Mesendoderm (in vitro differentiated cells): ENCODE measurements at regions not wholly inside any gene's neighbourhood (a gene's known extent, or its start where the extent isn't known, plus 50 kb on each side); places are given as distances from the start of the nearest gene placed in this dataset.
"Not testable (repeated sequence)": the region's sequence is repeated elsewhere in the genome, so short reads cannot be mapped to it uniquely, and the experiment has no call there.

ENCODE experiments used
- DNase-seq: peaks from one replicate; pipeline ENCODE4 v3.0.0; 2013
- H2AK5ac ChIP-seq: 2 replicates; pipeline ENCODE4 v1.6.1; 2013; ENCODE audit warnings: low read length, inconsistent platforms
- H2BK120ac ChIP-seq: 2 replicates; pipeline ENCODE4 v1.6.1; 2013; ENCODE audit warnings: low read depth, mild to moderate bottlenecking, low read length, moderate library complexity, mixed read lengths
- H2BK15ac ChIP-seq: replicated peaks from 2 replicates; pipeline ENCODE4 v1.6.1; 2013; ENCODE audit warnings: low read depth, mild to moderate bottlenecking, moderate library complexity
- H2BK5ac ChIP-seq: 2 replicates; pipeline ENCODE4 v1.6.1; 2013; ENCODE audit warnings: low read length, inconsistent platforms
- H3K18ac ChIP-seq: 2 replicates; pipeline ENCODE4 v1.6.1; 2013; ENCODE audit warnings: mild to moderate bottlenecking, low read length, mixed read lengths
- H3K23ac ChIP-seq: one replicate; pipeline ENCODE4 v1.6.1; 2013; ENCODE audit warnings: low read length
- H3K27ac ChIP-seq: 2 replicates; pipeline ENCODE4 v1.5.1; 2013; ENCODE audit warnings: low read depth, mild to moderate bottlenecking, inconsistent platforms, low read length, moderate library complexity
- H3K27me3 ChIP-seq: 2 replicates; pipeline ENCODE4 v1.6.1; 2013; ENCODE audit warnings: low read length, control low read depth, mild to moderate bottlenecking, inconsistent platforms; ENCODE audit not compliant: insufficient read depth, poor library complexity
- H3K36me3 ChIP-seq: 2 replicates; pipeline ENCODE4 v1.6.1; 2013; ENCODE audit warnings: low read length, inconsistent platforms; ENCODE audit not compliant: control insufficient read depth, insufficient read depth
- H3K4ac ChIP-seq: one replicate; pipeline ENCODE4 v1.6.1; 2013; ENCODE audit warnings: low read depth, mild to moderate bottlenecking, low read length, moderate library complexity
- H3K4me1 ChIP-seq: 2 replicates; pipeline ENCODE4 v1.6.1; 2013; ENCODE audit warnings: low read depth, low read length, inconsistent platforms; ENCODE audit not compliant: control insufficient read depth
- H3K4me2 ChIP-seq: 2 replicates; pipeline ENCODE4 v1.6.1; 2013; ENCODE audit warnings: low read length
- H3K4me3 ChIP-seq: 2 replicates; pipeline ENCODE4 v1.5.1; 2013; ENCODE audit warnings: mild to moderate bottlenecking, low read length
- H3K56ac ChIP-seq: one replicate; pipeline ENCODE4 v1.6.1; 2013; ENCODE audit warnings: low read length
- H3K79me1 ChIP-seq: 2 replicates; pipeline ENCODE4 v1.6.1; 2013; ENCODE audit warnings: low read length, inconsistent platforms
- H3K79me2 ChIP-seq: 2 replicates; pipeline ENCODE4 v1.6.1; 2013; ENCODE audit warnings: mild to moderate bottlenecking, low read length; ENCODE audit not compliant: control insufficient read depth, insufficient read depth
- H3K9ac ChIP-seq: 2 replicates; pipeline ENCODE4 v1.6.1; 2013; ENCODE audit warnings: low read length, inconsistent platforms
- H4K5ac ChIP-seq: one replicate; pipeline ENCODE4 v1.6.1; 2013; ENCODE audit warnings: low read length
- H4K8ac ChIP-seq: one replicate; pipeline ENCODE4 v1.6.1; 2013; ENCODE audit warnings: low read depth, mild to moderate bottlenecking, control low read depth, low read length, moderate library complexity
- WGBS: extraction: QIAGEN DNeasy Blood & Tissue Kit; methylation state at CpG from one replicate; pipeline ENCODE4 v1.1.7; 2013; ENCODE audit warnings: low lambda C conversion rate, missing lambda C conversion rate; ENCODE audit not compliant: insufficient coverage; ENCODE audit errors: extremely low coverage; 5-methylcytosine and 5-hydroxymethylcytosine counted together

GRCh38 chr1:224044420-224044819 is 69.5 kb upstream of the FBXO28 start:
- H3K27me3 ChIP-seq = no peaks in the 10 kb centered on the region
- no peak overlapping the region for H3K23ac ChIP-seq
- no peaks in the 10 kb centered on the region for H3K36me3 ChIP-seq
- H4K5ac ChIP-seq = no peak overlapping the region
- H2BK15ac ChIP-seq = no peak overlapping the region
- no peak overlapping the region for H3K4me2 ChIP-seq
- no peak overlapping the region for H3K18ac ChIP-seq
- no peaks in the 10 kb centered on the region for H3K79me1 ChIP-seq
- no peak overlapping the region for H2BK120ac ChIP-seq
- H3K27ac ChIP-seq = no peak overlapping the region
- no peaks in the 10 kb centered on the region for H3K4me1 ChIP-seq
- DNase-seq = no peak
- H2AK5ac ChIP-seq = no peak overlapping the region
- H2BK5ac ChIP-seq = no peak overlapping the region
- no peak overlapping the region for H4K8ac ChIP-seq
- H3K79me2 ChIP-seq = no peaks in the 10 kb centered on the region
- no peak overlapping the region for H3K4ac ChIP-seq
- WGBS = no CpG with 5 or more reads among the region's 4 CpGs
- no peak overlapping the region for H3K4me3 ChIP-seq
- no peak overlapping the region for H3K56ac ChIP-seq
- no peak overlapping the region for H3K9ac ChIP-seq

DNA sequence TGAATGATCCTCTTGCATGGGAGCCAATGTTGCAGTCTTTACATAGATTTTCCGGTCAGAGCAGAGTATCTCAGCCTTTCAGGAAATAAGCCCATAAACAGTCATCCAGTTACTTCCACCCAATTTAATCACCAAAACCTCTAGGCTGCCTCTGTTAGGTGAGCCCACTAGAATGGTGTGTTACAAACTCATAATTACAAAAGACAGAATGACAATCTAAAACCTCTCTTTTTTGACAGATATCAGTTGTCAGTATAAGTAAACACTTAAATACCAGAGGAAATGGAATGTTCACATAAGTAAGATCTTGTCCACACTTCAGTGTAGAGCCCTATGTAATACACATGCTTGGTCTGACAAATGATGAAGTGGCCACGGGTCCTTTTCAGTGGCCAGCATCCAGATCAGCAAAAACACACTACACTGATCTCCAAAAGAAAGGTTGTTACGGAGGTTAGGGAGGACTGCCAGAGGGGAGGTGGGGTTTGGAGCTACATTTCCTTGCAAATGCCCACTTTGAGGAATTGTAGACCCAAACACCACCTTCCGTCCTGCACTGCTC is 71.3 kb upstream of the FBXO28 start:
- H3K79me1 ChIP-seq = no peaks in the 10 kb centered on the region
- no peaks in the 10 kb centered on the region for H3K79me2 ChIP-seq
- no peaks in the 10 kb centered on the region for H3K36me3 ChIP-seq
- no peaks in the 10 kb centered on the region for H3K4me1 ChIP-seq
- H3K4me3 ChIP-seq = no peak overlapping the region
- no peak overlapping the region for H3K9ac ChIP-seq
- no peak overlapping the region for H3K23ac ChIP-seq
- H3K18ac ChIP-seq = no peak overlapping the region
- H3K4ac ChIP-seq = no peak overlapping the region
- H2BK120ac ChIP-seq = no peak overlapping the region
- no peak overlapping the region for H3K4me2 ChIP-seq
- DNase-seq = no peak
- H2AK5ac ChIP-seq = no peak overlapping the region
- no peak overlapping the region for H4K5ac ChIP-seq
- no peak overlapping the region for H4K8ac ChIP-seq
- no peaks in the 10 kb centered on the region for H3K27me3 ChIP-seq
- no peak overlapping the region for H3K27ac ChIP-seq
- no peak overlapping the region for H2BK5ac ChIP-seq
- H3K56ac ChIP-seq = no peak overlapping the region
- no peak overlapping the region for H2BK15ac ChIP-seq
- no CpG with 5 or more reads among the region's 4 CpGs for WGBS

DNA sequence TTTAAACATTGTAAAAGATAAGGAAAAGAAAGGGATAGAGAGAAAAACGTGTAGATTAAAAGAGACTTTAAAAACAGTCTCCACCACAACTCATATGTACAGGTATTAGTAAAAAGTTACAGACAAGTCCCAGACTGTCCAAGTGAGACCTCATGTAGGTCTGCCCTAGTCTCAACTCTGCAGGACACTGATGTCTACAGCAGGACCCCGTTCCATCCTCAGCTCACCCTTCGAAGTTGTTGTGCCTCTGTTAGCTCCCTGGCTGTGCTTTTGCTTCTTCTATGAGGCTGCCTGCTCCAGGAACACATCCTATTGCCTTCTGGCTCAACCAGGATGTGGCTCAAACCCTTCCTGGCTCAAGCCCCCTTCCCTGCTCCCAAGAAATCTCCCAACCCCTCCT is 72.9 kb upstream of the FBXO28 start:
- H4K8ac ChIP-seq = no peak overlapping the region
- no peak overlapping the region for H3K18ac ChIP-seq
- no peaks in the 10 kb centered on the region for H3K79me1 ChIP-seq
- no peak overlapping the region for H3K4me2 ChIP-seq
- H3K27me3 ChIP-seq = no peaks in the 10 kb centered on the region
- no peaks in the 10 kb centered on the region for H3K36me3 ChIP-seq
- H3K79me2 ChIP-seq = no peaks in the 10 kb centered on the region
- WGBS = no CpG with 5 or more reads among the region's 3 CpGs
- no peak overlapping the region for H2AK5ac ChIP-seq
- no peak overlapping the region for H3K27ac ChIP-seq
- no peak overlapping the region for H2BK15ac ChIP-seq
- no peak overlapping the region for H2BK120ac ChIP-seq
- no peak overlapping the region for H3K23ac ChIP-seq
- no peak overlapping the region for H3K4ac ChIP-seq
- H3K9ac ChIP-seq = no peak overlapping the region
- no peak for DNase-seq
- H3K56ac ChIP-seq = no peak overlapping the region
- no peak overlapping the region for H2BK5ac ChIP-seq
- no peak overlapping the region for H3K4me3 ChIP-seq
- H4K5ac ChIP-seq = no peak overlapping the region
- H3K4me1 ChIP-seq = no peaks in the 10 kb centered on the region

DNA sequence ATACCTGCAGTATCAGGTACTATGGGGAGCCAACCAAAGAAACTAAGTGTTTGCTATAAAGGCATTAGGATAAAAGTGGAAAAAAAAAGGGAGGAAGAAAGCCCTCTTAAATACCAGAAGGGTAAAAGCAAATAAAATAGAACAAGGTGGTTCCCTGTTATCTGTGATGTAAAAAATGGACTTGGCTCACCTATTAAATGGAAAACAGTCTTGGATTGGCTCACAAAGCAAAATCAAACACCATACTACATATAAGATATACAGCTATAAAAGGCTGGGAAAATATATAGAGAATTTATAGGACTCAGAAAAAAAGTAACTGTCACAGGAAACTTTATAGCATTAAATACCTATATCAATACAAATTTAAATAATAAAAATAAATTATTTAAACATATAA is 73.5 kb upstream of the FBXO28 start:
- not testable (repeated sequence) for H3K4ac ChIP-seq, DNase-seq, H3K4me1 ChIP-seq, H3K18ac ChIP-seq, H4K5ac ChIP-seq, H3K79me2 ChIP-seq, H2AK5ac ChIP-seq, H3K4me3 ChIP-seq, H3K4me2 ChIP-seq, H3K79me1 ChIP-seq, H3K27ac ChIP-seq, H3K23ac ChIP-seq, H3K9ac ChIP-seq, H2BK5ac ChIP-seq, H3K36me3 ChIP-seq, H4K8ac ChIP-seq, H3K56ac ChIP-seq, H2BK15ac ChIP-seq, H3K27me3 ChIP-seq, H2BK120ac ChIP-seq

DNA sequence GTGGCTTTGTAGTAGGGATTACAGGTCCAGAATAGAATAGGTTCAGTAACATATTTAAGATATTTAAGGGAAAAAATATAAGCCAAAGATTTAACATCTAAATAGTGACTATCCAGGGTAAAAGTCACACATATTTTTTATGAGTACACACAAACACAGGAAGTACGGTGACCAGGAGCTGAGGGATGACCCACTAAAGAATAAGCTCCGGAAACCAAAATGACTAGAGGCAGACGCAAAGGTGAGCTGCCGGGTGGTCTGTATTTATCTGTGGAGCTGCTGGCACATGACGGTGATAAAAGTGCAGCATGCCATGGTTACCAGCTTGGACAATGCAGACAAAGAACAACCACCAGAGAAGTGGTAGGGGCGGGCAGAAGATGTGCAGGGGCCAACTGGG is 73.9 kb upstream of the FBXO28 start:
- H4K5ac ChIP-seq, H3K4me2 ChIP-seq: not testable (repeated sequence)

DNA sequence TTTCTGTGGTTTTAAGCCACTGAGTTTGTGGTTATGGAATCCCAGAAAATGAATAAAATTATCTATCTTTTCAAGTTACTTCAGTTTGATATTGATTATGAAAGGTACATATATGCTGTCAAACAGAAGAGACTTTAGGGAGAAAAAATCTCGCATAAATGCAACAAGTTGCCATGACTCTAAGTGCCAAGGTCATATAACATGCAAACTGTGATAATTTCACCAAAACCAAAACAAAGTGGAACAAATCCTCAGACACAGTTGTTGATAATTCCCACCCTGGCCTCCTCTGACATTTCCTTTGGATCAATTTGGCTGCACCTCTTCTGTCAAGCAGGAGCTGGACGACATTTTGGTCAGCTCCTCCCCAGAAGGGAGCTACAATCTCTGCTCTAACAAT is 75.1 kb upstream of the FBXO28 start:
- not testable (repeated sequence) for H3K56ac ChIP-seq, H3K4me2 ChIP-seq, DNase-seq, H3K9ac ChIP-seq, H3K27me3 ChIP-seq, H3K23ac ChIP-seq, H4K8ac ChIP-seq, H3K4me1 ChIP-seq, H2AK5ac ChIP-seq, H3K18ac ChIP-seq, H2BK15ac ChIP-seq, H3K79me1 ChIP-seq, H3K4me3 ChIP-seq, H3K36me3 ChIP-seq, H3K4ac ChIP-seq, H2BK5ac ChIP-seq, H3K79me2 ChIP-seq, H4K5ac ChIP-seq, H3K27ac ChIP-seq, H2BK120ac ChIP-seq
- no CpG with 5 or more reads among the region's 2 CpGs for whole genome bisulfite sequencing

More for the DNA sequence above, 73.9 kb upstream of the FBXO28 start:
- not testable (repeated sequence) for H3K9ac ChIP-seq, H3K18ac ChIP-seq, H3K79me1 ChIP-seq, H2BK5ac ChIP-seq, H3K4me1 ChIP-seq, H3K79me2 ChIP-seq, H4K8ac ChIP-seq, H2BK120ac ChIP-seq, H3K36me3 ChIP-seq, H2AK5ac ChIP-seq, H3K27ac ChIP-seq, H3K23ac ChIP-seq, H2BK15ac ChIP-seq, H3K4me3 ChIP-seq, H3K27me3 ChIP-seq, DNase-seq, H3K56ac ChIP-seq, H3K4ac ChIP-seq
- no CpG with 5 or more reads among the region's 6 CpGs for WGBS
